Sigmoid colon (tissue), 4 donors: ENCODE measurements at regions not wholly inside any gene's neighbourhood (a gene's known extent, or its start where the extent isn't known, plus 50 kb on each side); places are given as distances from the start of the nearest gene placed in this dataset.

Source experiments
- EP300 ChIP-seq, 4 donors: sonication (generic); formaldehyde crosslinking; IDR thresholded peaks; one replicate each; pipeline ENCODE4 v1.6.1; 2017; ENCODE audit warnings: antibody characterized with exemption in 4 of 4
- POLR2A ChIP-seq, 2 donors: fragments of 450-650 bp; IDR thresholded peaks; one replicate each; pipeline ENCODE4 v1.6.1; 2016; ENCODE audit warnings: antibody characterized with exemption in 2 of 2, mild to moderate bottlenecking in 2 of 2, moderate library complexity in 2 of 2
- POLR2AphosphoS5 ChIP-seq, 4 donors: sonication (generic); formaldehyde crosslinking; IDR thresholded peaks; one replicate each; pipeline ENCODE4 v1.6.1; 2017; ENCODE audit warnings: antibody characterized with exemption in 4 of 4
- TF ChIP-seq, protein P1 (sequence below), 4 experiments: fragments of 450-650 bp in 3 of 4; fragments of 200-600 bp in 1 of 4; IDR thresholded peaks; one replicate each; pipeline ENCODE4 v1.5.1; 2016 to 2019; ENCODE audit warnings: antibody characterized with exemption in 4 of 4, mild to moderate bottlenecking in 3 of 4, moderate library complexity in 2 of 4

DNA sequence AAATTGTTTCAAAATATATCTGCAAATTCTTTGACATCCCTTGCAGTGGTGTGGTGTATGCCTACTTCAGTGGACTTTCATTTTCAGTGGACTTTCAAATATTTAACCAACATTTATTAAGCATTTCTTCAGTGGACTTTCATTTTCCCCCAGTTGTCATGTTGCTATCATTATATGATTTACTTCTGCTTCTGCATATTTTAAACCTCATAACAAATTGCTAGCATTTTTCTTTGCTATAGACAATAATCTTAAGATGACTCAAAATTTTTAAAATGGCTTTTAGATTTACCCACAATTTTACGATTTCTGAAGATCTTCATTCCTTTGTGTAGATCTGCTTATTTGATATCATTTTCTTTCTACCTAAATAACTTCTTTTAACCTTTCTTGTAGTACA lies 592.7 kb upstream of the SLC35B3 start:
- TF ChIP-seq, protein P1, sequence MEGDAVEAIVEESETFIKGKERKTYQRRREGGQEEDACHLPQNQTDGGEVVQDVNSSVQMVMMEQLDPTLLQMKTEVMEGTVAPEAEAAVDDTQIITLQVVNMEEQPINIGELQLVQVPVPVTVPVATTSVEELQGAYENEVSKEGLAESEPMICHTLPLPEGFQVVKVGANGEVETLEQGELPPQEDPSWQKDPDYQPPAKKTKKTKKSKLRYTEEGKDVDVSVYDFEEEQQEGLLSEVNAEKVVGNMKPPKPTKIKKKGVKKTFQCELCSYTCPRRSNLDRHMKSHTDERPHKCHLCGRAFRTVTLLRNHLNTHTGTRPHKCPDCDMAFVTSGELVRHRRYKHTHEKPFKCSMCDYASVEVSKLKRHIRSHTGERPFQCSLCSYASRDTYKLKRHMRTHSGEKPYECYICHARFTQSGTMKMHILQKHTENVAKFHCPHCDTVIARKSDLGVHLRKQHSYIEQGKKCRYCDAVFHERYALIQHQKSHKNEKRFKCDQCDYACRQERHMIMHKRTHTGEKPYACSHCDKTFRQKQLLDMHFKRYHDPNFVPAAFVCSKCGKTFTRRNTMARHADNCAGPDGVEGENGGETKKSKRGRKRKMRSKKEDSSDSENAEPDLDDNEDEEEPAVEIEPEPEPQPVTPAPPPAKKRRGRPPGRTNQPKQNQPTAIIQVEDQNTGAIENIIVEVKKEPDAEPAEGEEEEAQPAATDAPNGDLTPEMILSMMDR (IDR thresholded peaks at IDR 0.05): no peak
- TF ChIP-seq POLR2A (IDR thresholded peaks at IDR 0.05) (no peak), EP300 (IDR thresholded peaks at IDR 0.05) (no peak), POLR2AphosphoS5 (IDR thresholded peaks at IDR 0.05) (no peak)
